ENCODE measurements at regions not wholly inside any gene's neighbourhood (a gene's known extent, or its start where the extent isn't known, plus 50 kb on each side); places are given as distances from the start of the nearest gene placed in this dataset.

GRCh38 chr22:47631571-47632102 is 869.2 kb downstream of the TBC1D22A start:
- no peak for DNase-seq (ENCODE audit: low spot score)

- no peak for DNase-seq (ENCODE audit: low spot score)
Observed at GRCh38 chr22:47630741-47631534, 868.5 kb downstream of the TBC1D22A start.

GRCh38 chr22:47629791-47630655 is 867.6 kb downstream of the TBC1D22A start:
- no peak for DNase-seq (ENCODE audit: low spot score)

- DNase-seq (ENCODE audit: low spot score), result no peak
Observed at GRCh38 chr22:47629273-47629711, 866.8 kb downstream of the TBC1D22A start.

GRCh38 chr22:47628477-47629272 is 866.2 kb downstream of the TBC1D22A start:
- DNase-seq (ENCODE audit: low spot score), result no peak

- DNase-seq (ENCODE audit: low spot score), result no peak
Observed at GRCh38 chr22:47627556-47628253, 865.3 kb downstream of the TBC1D22A start.

GRCh38 chr22:47626428-47627390 is 864.3 kb downstream of the TBC1D22A start:
- no peak for DNase-seq (ENCODE audit: low spot score)

- no peak for DNase-seq (ENCODE audit: low spot score)
Observed at GRCh38 chr22:47625531-47626427, 863.3 kb downstream of the TBC1D22A start.

- DNase-seq (ENCODE audit: low spot score), result no peak
Observed at GRCh38 chr22:47625013-47625385, 862.5 kb downstream of the TBC1D22A start.

GRCh38 chr22:47624252-47625012 is 862.0 kb downstream of the TBC1D22A start:
- DNase-seq (ENCODE audit: low spot score), result no peak

- no peak for DNase-seq (ENCODE audit: low spot score)
Observed at GRCh38 chr22:47623763-47624148, 861.3 kb downstream of the TBC1D22A start.

- DNase-seq (ENCODE audit: low spot score), result no peak
Observed at GRCh38 chr22:47623066-47623762, 860.8 kb downstream of the TBC1D22A start.

- DNase-seq (ENCODE audit: low spot score), result no peak
Observed at GRCh38 chr22:47622541-47622940, 860.1 kb downstream of the TBC1D22A start.

GRCh38 chr22:47621253-47621652 is 858.8 kb downstream of the TBC1D22A start:
- DNase-seq (ENCODE audit: low spot score), result no peak

GRCh38 chr22:47620391-47620790 is 857.9 kb downstream of the TBC1D22A start:
- no peak for DNase-seq (ENCODE audit: low spot score)

- no peak for DNase-seq (ENCODE audit: low spot score)
Observed at GRCh38 chr22:47619631-47620030, 857.2 kb downstream of the TBC1D22A start.

- no peak for DNase-seq (ENCODE audit: low spot score)
Observed at GRCh38 chr22:47618180-47619010, 855.9 kb downstream of the TBC1D22A start.

Measured in AG08395 (cell line).